ENCODE measurements at regions not wholly inside any gene's neighbourhood (a gene's known extent, or its start where the extent isn't known, plus 50 kb on each side); places are given as distances from the start of the nearest gene placed in this dataset.

DNA sequence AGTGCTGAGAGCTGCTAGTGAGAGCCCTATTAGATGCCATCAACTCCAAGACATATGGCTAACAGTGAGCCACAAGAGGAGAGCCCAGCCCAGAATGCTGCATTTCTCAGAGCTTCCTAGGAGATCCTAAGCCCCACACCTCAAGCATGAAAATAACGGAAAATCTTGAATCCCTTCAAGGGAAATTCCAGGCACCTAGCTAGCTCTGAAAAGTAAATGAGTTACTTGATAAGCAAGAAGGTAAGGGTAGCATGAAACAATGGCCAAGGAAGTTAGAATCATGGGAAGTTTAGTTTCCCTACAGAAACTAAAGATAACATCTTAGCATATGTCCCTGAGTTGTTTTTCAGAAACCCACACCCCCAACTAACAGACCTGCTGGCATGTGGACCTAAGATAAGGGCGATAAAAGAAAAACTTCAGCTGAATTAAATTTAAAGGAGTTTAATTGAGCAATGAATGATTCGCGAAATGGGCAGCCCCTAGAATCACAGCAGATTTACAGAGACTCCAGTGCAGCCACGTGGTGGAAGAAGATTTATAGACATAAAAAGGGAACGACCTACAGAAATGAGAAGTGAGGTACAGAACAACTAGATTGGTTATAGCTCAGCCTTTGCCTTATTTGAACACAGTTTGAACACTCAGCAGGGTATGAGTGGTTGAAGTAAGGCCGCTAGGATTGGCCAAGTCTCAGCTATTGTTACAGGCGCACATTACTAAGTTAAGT is 301.3 kb upstream of the DACH1 start:
- H3K4me3 ChIP-seq (ENCODE audit: low read depth, low read length): no peak overlapping the region
- TF ChIP-seq, protein P1, sequence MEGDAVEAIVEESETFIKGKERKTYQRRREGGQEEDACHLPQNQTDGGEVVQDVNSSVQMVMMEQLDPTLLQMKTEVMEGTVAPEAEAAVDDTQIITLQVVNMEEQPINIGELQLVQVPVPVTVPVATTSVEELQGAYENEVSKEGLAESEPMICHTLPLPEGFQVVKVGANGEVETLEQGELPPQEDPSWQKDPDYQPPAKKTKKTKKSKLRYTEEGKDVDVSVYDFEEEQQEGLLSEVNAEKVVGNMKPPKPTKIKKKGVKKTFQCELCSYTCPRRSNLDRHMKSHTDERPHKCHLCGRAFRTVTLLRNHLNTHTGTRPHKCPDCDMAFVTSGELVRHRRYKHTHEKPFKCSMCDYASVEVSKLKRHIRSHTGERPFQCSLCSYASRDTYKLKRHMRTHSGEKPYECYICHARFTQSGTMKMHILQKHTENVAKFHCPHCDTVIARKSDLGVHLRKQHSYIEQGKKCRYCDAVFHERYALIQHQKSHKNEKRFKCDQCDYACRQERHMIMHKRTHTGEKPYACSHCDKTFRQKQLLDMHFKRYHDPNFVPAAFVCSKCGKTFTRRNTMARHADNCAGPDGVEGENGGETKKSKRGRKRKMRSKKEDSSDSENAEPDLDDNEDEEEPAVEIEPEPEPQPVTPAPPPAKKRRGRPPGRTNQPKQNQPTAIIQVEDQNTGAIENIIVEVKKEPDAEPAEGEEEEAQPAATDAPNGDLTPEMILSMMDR (IDR thresholded peaks at IDR 0.05; ENCODE audit: borderline replicate concordance, insufficient read depth, low read depth, low read length): no peak

DNA sequence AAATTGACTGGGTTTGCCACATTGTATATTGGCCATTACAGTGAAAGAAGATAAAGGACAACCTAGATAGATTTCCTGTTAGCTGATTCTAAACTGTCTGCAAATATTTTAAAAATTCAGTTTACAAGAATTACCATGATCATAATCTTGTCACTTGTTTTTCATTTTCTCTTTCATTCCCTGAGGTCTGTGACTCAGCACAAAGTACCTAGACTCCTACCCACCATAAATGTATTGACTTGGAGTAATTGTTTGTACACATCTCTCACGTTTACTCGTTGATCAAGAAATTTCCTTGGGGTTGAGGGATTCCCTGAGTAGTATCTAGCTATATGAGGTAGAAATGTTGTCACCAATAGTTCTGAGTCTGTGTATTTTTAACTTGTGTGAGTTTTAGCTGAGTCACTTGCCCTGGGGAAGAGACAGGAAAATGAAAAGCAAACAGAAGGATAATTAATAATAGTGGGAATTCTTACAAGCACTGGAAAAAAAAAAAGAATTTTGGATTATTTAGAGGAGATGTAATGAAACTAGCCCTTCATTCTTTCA is 299.2 kb upstream of the DACH1 start:
- TF ChIP-seq, protein P1 (IDR thresholded peaks at IDR 0.05; ENCODE audit: borderline replicate concordance, insufficient read depth, low read depth, low read length): no peak

DNA sequence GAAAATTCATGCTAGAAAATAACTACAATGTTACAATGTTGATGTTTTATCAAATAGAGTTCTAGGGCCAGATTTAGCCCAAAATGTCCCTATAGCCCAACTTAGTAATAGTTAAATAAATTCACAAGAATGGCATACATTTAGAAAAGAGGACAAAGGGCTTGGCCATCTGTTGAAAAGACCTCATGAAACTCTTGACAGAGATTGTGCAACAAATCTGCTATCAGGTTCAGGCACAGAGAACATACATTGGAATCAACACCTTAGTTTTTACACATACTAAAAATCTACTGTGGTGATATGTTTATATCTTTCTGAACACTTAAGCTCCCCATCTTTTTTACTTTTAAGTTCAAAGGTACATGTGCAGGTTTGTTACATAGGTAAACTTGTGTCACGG is 298.3 kb upstream of the DACH1 start:
- H3K4me3 ChIP-seq (ENCODE audit: low read depth, low read length): no peak overlapping the region
- TF ChIP-seq, protein P1 (IDR thresholded peaks at IDR 0.05; ENCODE audit: borderline replicate concordance, insufficient read depth, low read depth, low read length): no peak

More for the DNA sequence above, 299.2 kb upstream of the DACH1 start:
- H3K4me3 ChIP-seq (ENCODE audit: low read depth, low read length): no peak overlapping the region

DNA sequence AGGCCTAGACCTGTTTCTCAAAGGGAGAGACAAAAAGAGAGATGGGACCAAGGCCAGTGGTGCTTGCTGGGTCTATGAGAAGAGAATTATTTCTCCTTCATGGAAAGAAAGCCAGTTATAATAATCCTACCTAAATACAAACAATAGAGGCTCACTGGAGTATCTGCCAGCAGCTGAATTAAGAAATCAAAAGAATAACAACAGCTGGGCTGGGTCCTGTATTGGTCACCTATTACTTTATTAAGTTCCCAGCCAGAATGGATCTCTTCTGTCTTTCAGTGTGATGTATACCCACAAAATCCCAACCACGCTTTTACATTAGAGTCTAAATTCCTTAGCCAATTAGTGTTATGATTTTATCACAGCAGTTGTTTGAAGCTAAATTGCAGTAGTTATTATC is 297.8 kb upstream of the DACH1 start:
- H3K4me3 ChIP-seq (ENCODE audit: low read depth, low read length): no peak overlapping the region
- TF ChIP-seq, protein P1 (IDR thresholded peaks at IDR 0.05; ENCODE audit: borderline replicate concordance, insufficient read depth, low read depth, low read length): no peak

DNA sequence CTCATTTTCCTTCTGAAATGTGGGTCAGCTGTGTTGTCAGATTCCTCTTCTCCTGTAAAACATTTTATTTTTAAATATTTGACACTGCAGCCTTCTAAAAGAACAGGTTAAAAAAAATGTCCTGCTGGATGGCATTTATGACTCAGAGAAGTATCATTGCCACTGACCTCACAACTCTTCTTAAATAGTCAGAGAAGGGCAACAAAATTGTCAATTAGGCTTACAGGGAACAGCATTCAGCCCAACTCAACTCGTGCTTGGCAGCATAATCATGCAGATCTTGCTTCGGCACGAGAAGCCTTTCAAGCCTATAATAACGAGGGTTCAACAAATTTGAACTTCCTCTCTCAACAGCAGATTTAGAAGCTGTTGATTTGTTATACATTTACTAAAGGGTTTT is 296.7 kb upstream of the DACH1 start:
- TF ChIP-seq, protein P1 (IDR thresholded peaks at IDR 0.05; ENCODE audit: borderline replicate concordance, insufficient read depth, low read depth, low read length): no peak
- H3K4me3 ChIP-seq (ENCODE audit: low read depth, low read length): no peak overlapping the region

DNA sequence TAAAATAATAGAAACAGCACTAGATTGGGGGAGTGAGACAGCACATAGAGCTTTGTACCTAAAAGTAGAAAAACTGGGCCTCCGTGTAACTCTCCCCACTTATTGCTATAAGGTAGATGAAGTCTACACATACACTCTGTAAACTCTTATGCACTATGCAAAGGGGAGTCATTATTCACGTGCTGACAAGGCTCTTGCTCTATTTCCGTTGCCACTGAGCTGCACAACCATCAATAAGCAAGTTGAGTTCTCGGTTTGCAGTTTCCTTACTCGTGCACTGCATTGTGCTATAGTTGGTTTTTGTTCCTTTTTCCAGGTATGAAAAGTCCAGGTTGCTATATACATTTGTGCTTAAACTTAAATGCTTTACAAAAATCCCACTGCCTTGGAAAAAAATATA is 294.0 kb upstream of the DACH1 start:
- no peak overlapping the region for H3K4me3 ChIP-seq (ENCODE audit: low read depth, low read length)
- TF ChIP-seq, protein P1 (IDR thresholded peaks at IDR 0.05; ENCODE audit: borderline replicate concordance, insufficient read depth, low read depth, low read length): no peak

DNA sequence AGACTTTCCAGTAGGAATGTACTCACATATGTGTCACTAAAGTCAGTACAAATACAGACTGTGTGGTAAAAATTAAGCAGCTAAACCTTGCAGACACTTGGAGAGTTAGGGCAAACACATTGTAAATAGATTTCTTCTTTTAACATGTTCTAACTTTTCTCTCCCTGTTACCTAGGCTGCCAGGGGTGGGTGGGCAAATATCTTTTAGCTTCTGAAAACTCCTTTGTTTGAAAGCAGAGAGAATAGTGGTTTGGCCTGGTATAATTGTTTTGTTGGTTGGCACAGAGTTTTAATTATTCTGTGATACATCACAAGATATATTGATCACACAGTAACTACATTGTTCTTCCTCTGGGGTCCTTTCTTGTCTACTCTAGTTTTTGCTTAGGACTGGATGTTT is 289.8 kb upstream of the DACH1 start:
- no peak overlapping the region for H3K4me3 ChIP-seq (ENCODE audit: low read depth, low read length)
- TF ChIP-seq, protein P1 (IDR thresholded peaks at IDR 0.05; ENCODE audit: borderline replicate concordance, insufficient read depth, low read depth, low read length): no peak

All from GM12875 (cell line).